ENCODE measurements at regions not wholly inside any gene's neighbourhood (a gene's known extent, or its start where the extent isn't known, plus 50 kb on each side); places are given as distances from the start of the nearest gene placed in this dataset.
"Not testable (repeated sequence)": the region's sequence is repeated elsewhere in the genome, so short reads cannot be mapped to it uniquely, and the experiment has no call there.

DNA sequence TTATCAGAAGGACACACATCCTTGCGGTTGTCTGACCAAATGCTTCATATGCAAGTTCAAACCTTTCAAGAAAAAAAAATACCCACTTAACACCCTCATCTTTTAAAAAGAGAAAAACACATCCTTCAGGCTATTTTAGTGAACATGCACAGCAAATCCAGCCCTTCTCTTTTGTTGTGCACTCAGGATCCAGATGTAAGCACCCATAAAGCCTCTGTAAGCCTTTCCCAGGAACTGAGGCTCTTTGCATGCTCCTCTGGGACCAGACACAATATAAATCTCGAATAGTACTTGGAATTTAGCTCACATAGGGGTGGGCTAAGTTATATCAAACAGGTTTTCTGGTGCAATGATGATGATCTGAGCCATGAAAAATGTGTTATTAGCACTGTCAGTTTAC, 308.8 kb upstream of the FAM98A start:
- H3K4me1 Mint-ChIP-seq (ENCODE audit: low read depth, unreplicated experiment): no peaks in the 10 kb centered on the region
- intact Hi-C loops (cut with micrococcal nuclease; ENCODE audit: unreplicated experiment): no loop called here
- no peak for DNase-seq
- peaks cover 13% of the 10 kb centered on the region for H3K9me3 Mint-ChIP-seq (ENCODE audit: unreplicated experiment)
- ChIA-PET POLR2A (no interaction called here), CTCF (no interaction called here)
- H3K4me1 ChIP-seq: no peaks in the 10 kb centered on the region
- H3K4me3 ChIP-seq (ENCODE audit: low read depth, low read length): no peak overlapping the region
- BruUV-seq (replicated peaks): no TSS peak
- no peaks in the 10 kb centered on the region for H3K27me3 ChIP-seq (replicated peaks; ENCODE audit: control insufficient read depth, insufficient read depth, low read length)
- H3K36me3 Mint-ChIP-seq (ENCODE audit: insufficient read depth, unreplicated experiment): no peaks in the 10 kb centered on the region
- H3K27me3 Mint-ChIP-seq (ENCODE audit: insufficient read depth, unreplicated experiment): no peaks in the 10 kb centered on the region
- H3K27ac Mint-ChIP-seq (ENCODE audit: unreplicated experiment): no peak overlapping the region
- TF ChIP-seq, protein P1, sequence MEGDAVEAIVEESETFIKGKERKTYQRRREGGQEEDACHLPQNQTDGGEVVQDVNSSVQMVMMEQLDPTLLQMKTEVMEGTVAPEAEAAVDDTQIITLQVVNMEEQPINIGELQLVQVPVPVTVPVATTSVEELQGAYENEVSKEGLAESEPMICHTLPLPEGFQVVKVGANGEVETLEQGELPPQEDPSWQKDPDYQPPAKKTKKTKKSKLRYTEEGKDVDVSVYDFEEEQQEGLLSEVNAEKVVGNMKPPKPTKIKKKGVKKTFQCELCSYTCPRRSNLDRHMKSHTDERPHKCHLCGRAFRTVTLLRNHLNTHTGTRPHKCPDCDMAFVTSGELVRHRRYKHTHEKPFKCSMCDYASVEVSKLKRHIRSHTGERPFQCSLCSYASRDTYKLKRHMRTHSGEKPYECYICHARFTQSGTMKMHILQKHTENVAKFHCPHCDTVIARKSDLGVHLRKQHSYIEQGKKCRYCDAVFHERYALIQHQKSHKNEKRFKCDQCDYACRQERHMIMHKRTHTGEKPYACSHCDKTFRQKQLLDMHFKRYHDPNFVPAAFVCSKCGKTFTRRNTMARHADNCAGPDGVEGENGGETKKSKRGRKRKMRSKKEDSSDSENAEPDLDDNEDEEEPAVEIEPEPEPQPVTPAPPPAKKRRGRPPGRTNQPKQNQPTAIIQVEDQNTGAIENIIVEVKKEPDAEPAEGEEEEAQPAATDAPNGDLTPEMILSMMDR (IDR thresholded peaks at IDR 0.05; ENCODE audit: insufficient read depth in 1 of 2, low read depth in 1 of 2, low read length in 1 of 2, severe bottlenecking in 1 of 2, unreplicated experiment in 1 of 2): no peak
- no peaks in the 10 kb centered on the region for H3K9me3 ChIP-seq
- no peaks in the 10 kb centered on the region for H3K36me3 ChIP-seq (ENCODE audit: control insufficient read depth, insufficient read depth, low read length)
- no peak overlapping the region for H3K4me3 Mint-ChIP-seq (ENCODE audit: unreplicated experiment)

DNA sequence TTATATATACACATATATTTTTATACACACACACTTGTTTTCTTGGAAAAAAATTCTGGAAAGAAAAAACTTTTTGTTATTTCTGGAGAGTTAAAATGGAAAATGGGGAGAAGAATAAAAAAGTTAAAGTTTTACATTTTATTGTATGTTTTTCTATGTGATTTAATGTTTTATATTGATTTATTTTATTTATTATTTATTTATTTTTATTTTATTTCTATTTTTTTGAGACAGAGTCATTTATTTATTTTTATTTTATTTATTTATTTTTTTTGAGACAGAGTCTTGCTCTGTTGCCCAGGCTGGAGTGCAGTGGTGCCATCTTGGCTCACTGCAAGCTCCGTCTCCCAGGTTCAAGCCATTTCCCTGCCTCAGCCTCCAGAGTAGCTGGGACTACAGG, 307.0 kb upstream of the FAM98A start:
- H3K36me3 Mint-ChIP-seq (ENCODE audit: insufficient read depth, unreplicated experiment); intact Hi-C loops (cut with micrococcal nuclease; ENCODE audit: unreplicated experiment); BruUV-seq (replicated peaks): not testable (repeated sequence)

DNA sequence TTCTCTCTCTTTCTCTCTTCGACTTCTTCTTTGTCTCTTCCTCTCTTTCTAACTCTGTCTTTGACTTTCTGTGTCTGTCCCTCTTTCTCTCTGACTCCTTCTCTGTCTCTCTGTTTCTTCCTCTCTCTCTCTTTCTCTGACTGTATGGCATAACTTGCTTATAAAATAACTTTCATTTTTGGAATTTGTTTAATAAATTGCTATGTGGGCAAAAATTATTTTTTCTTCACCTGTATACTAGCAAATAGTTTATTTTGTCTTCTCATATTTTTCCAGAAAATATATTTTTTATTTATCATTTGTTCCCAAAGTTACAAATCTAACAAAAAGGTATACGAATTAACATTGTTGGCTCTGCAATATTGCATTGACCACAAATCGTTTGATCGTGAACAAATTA, 305.7 kb upstream of the FAM98A start:
- H3K4me3 Mint-ChIP-seq (ENCODE audit: unreplicated experiment): no peak overlapping the region
- Histone ChIP-seq H3K27me3 (replicated peaks; ENCODE audit: control insufficient read depth, insufficient read depth, low read length) (no peaks in the 10 kb centered on the region), H3K4me1 (no peaks in the 10 kb centered on the region), H3K36me3 (ENCODE audit: control insufficient read depth, insufficient read depth, low read length) (no peaks in the 10 kb centered on the region), H3K9me3 (no peaks in the 10 kb centered on the region), H3K4me3 (ENCODE audit: low read depth, low read length) (no peak overlapping the region)
- H3K27me3 Mint-ChIP-seq (ENCODE audit: insufficient read depth, unreplicated experiment): peaks cover 3% of the 10 kb centered on the region
- POLR2A ChIA-PET: no interaction called here
- peaks cover 11% of the 10 kb centered on the region for H3K9me3 Mint-ChIP-seq (ENCODE audit: unreplicated experiment)
- BruUV-seq (replicated peaks): no TSS peak
- no peak for DNase-seq
- TF ChIP-seq, protein P1 (IDR thresholded peaks at IDR 0.05; ENCODE audit: insufficient read depth in 1 of 2, low read depth in 1 of 2, low read length in 1 of 2, severe bottlenecking in 1 of 2, unreplicated experiment in 1 of 2): no peak
- H3K4me1 Mint-ChIP-seq (ENCODE audit: low read depth, unreplicated experiment): no peaks in the 10 kb centered on the region
- H3K36me3 Mint-ChIP-seq (ENCODE audit: insufficient read depth, unreplicated experiment): no peaks in the 10 kb centered on the region
- CTCF ChIA-PET: no interaction called here
- H3K27ac Mint-ChIP-seq (ENCODE audit: unreplicated experiment): no peak overlapping the region
- intact Hi-C loops (cut with micrococcal nuclease; ENCODE audit: unreplicated experiment): no loop called here

More for the DNA sequence above, 307.0 kb upstream of the FAM98A start:
- H3K4me1 ChIP-seq; H3K27me3 Mint-ChIP-seq (ENCODE audit: insufficient read depth, unreplicated experiment); H3K36me3 ChIP-seq (ENCODE audit: control insufficient read depth, insufficient read depth, low read length); DNase-seq; H3K27ac Mint-ChIP-seq (ENCODE audit: unreplicated experiment); POLR2A ChIA-PET; H3K4me1 Mint-ChIP-seq (ENCODE audit: low read depth, unreplicated experiment); H3K4me3 ChIP-seq (ENCODE audit: low read depth, low read length); H3K27me3 ChIP-seq (replicated peaks; ENCODE audit: control insufficient read depth, insufficient read depth, low read length); CTCF ChIA-PET; H3K4me3 Mint-ChIP-seq (ENCODE audit: unreplicated experiment); H3K9me3 ChIP-seq: not testable (repeated sequence)
- H3K9me3 Mint-ChIP-seq (ENCODE audit: unreplicated experiment): peaks cover 11% of the 10 kb centered on the region

DNA sequence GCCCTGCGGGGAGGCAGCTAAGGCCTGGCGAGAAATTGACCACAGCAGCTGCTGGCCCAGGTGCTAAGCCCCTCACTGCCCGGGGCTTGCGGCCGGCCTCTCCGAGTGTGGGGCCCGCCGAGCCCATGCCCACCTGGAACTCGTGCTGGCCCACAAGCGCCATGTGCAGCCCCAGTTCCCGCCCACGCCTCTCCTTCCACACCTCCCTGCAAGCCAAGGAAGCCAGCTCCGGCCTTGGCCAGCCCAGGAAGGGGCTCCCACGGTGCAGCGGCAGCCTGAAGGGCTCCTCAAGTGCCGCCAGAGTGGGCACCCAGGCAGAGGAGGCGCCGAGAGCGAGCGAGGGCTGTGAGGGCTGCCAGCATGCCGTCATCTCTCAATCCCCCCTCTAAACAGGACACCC, 304.6 kb upstream of the FAM98A start:
- Mint-ChIP-seq H3K36me3 (ENCODE audit: insufficient read depth, unreplicated experiment) (no peaks in the 10 kb centered on the region), H3K27ac (ENCODE audit: unreplicated experiment) (no peak overlapping the region), H3K9me3 (ENCODE audit: unreplicated experiment) (peaks cover 11% of the 10 kb centered on the region), H3K27me3 (ENCODE audit: insufficient read depth, unreplicated experiment) (peaks cover 3% of the 10 kb centered on the region), H3K4me1 (ENCODE audit: low read depth, unreplicated experiment) (no peaks in the 10 kb centered on the region), H3K4me3 (ENCODE audit: unreplicated experiment) (no peak overlapping the region)
- BruUV-seq (replicated peaks): no TSS peak
- CTCF ChIA-PET: no interaction called here
- DNase-seq: no peak
- Histone ChIP-seq H3K27me3 (replicated peaks; ENCODE audit: control insufficient read depth, insufficient read depth, low read length) (no peaks in the 10 kb centered on the region), H3K4me1 (no peaks in the 10 kb centered on the region), H3K4me3 (ENCODE audit: low read depth, low read length) (no peak overlapping the region), H3K36me3 (ENCODE audit: control insufficient read depth, insufficient read depth, low read length) (no peaks in the 10 kb centered on the region), H3K9me3 (no peaks in the 10 kb centered on the region)
- POLR2A ChIA-PET: no interaction called here
- TF ChIP-seq, protein P1 (IDR thresholded peaks at IDR 0.05; ENCODE audit: insufficient read depth in 1 of 2, low read depth in 1 of 2, low read length in 1 of 2, severe bottlenecking in 1 of 2, unreplicated experiment in 1 of 2): no peak
- intact Hi-C loops (cut with micrococcal nuclease; ENCODE audit: unreplicated experiment): no loop called here

Data from Caco-2 (cell line).